ENCODE measurements at regions not wholly inside any gene's neighbourhood (a gene's known extent, or its start where the extent isn't known, plus 50 kb on each side); places are given as distances from the start of the nearest gene placed in this dataset.

- Histone ChIP-seq H2AFZ (ENCODE audit: low read length) (no peak overlapping the region), H3K9me2 (replicated peaks; ENCODE audit: insufficient read depth, low read length) (no peaks in the 10 kb centered on the region), H3K9ac (ENCODE audit: low read length) (no peak overlapping the region), H3K4me2 (ENCODE audit: low read depth, low read length) (no peak overlapping the region), H3K27me3 (replicated peaks; ENCODE audit: insufficient read depth, low read length) (no peaks in the 10 kb centered on the region), H3K27ac (ENCODE audit: low read length) (no peak overlapping the region), H4K20me1 (ENCODE audit: insufficient read depth, low read length) (no peaks in the 10 kb centered on the region), H3K4me3 (ENCODE audit: low read length) (no peak overlapping the region), H3F3A (ENCODE audit: insufficient read depth, low read length) (peaks cover 7% of the 10 kb centered on the region; the same call in 1 of the 2 replicates), H3K36me3 (replicated peaks; ENCODE audit: insufficient read depth, low read length) (no peaks in the 10 kb centered on the region), H3K4me1 (ENCODE audit: low read length) (peaks cover 9% of the 10 kb centered on the region), H3K79me2 (ENCODE audit: low read length) (no peaks in the 10 kb centered on the region), H3K9me3 (replicated peaks; ENCODE audit: insufficient read depth, low read length) (no peaks in the 10 kb centered on the region)
- DNase-seq = no peak
- TF ChIP-seq EZH2phosphoT487 (IDR thresholded peaks at IDR 0.05; ENCODE audit: low read length) = no peak
- TF ChIP-seq CTCF (IDR thresholded peaks at IDR 0.05; ENCODE audit: low read length) = no peak
- TF ChIP-seq EZH2 (optimal IDR thresholded peaks at IDR 0.05; ENCODE audit: low read depth, low read length) = no peak
Observed at GRCh38 chr1:232462213-232462612, 167.7 kb downstream of the SIPA1L2 start.

GRCh38 chr1:232459826-232460225 lies 170.1 kb downstream of the SIPA1L2 start:
- DNase-seq = no peak
- peaks cover 14% of the 10 kb centered on the region for H3K4me1 ChIP-seq (ENCODE audit: low read length)

GRCh38 chr1:232459087-232459486 lies 170.8 kb downstream of the SIPA1L2 start:
- TF ChIP-seq CTCF (IDR thresholded peaks at IDR 0.05; ENCODE audit: low read length) (no peak), EZH2phosphoT487 (IDR thresholded peaks at IDR 0.05; ENCODE audit: low read length) (no peak), EZH2 (optimal IDR thresholded peaks at IDR 0.05; ENCODE audit: low read depth, low read length) (no peak)
- DNase-seq = no peak
- Histone ChIP-seq H3K27ac (ENCODE audit: low read length) (no peak overlapping the region), H3F3A (ENCODE audit: insufficient read depth, low read length) (peaks cover 9% of the 10 kb centered on the region; the same call in 1 of the 2 replicates), H2AFZ (ENCODE audit: low read length) (no peak overlapping the region), H3K4me2 (ENCODE audit: low read depth, low read length) (no peak overlapping the region), H3K36me3 (replicated peaks; ENCODE audit: insufficient read depth, low read length) (no peaks in the 10 kb centered on the region), H3K27me3 (replicated peaks; ENCODE audit: insufficient read depth, low read length) (0 out of 2 replicates have a peak, but pooled peaks cover 9% of the 10 kb centered on the region), H3K79me2 (ENCODE audit: low read length) (no peaks in the 10 kb centered on the region), H3K9ac (ENCODE audit: low read length) (no peak overlapping the region), H3K9me3 (replicated peaks; ENCODE audit: insufficient read depth, low read length) (no peaks in the 10 kb centered on the region), H3K4me1 (ENCODE audit: low read length) (peaks cover 14% of the 10 kb centered on the region), H4K20me1 (ENCODE audit: insufficient read depth, low read length) (no peaks in the 10 kb centered on the region), H3K4me3 (ENCODE audit: low read length) (no peak overlapping the region), H3K9me2 (replicated peaks; ENCODE audit: insufficient read depth, low read length) (no peaks in the 10 kb centered on the region)

More at GRCh38 chr1:232459826-232460225, 170.1 kb downstream of the SIPA1L2 start:
- Histone ChIP-seq H3K4me2 (ENCODE audit: low read depth, low read length) (no peak overlapping the region), H3K79me2 (ENCODE audit: low read length) (no peaks in the 10 kb centered on the region), H3K9me3 (replicated peaks; ENCODE audit: insufficient read depth, low read length) (no peaks in the 10 kb centered on the region), H2AFZ (ENCODE audit: low read length) (no peak overlapping the region), H4K20me1 (ENCODE audit: insufficient read depth, low read length) (no peaks in the 10 kb centered on the region), H3K4me3 (ENCODE audit: low read length) (no peak overlapping the region), H3K9me2 (replicated peaks; ENCODE audit: insufficient read depth, low read length) (no peaks in the 10 kb centered on the region), H3K27ac (ENCODE audit: low read length) (no peak overlapping the region), H3K27me3 (replicated peaks; ENCODE audit: insufficient read depth, low read length) (0 out of 2 replicates have a peak, but pooled peaks cover 9% of the 10 kb centered on the region), H3K9ac (ENCODE audit: low read length) (no peak overlapping the region), H3F3A (ENCODE audit: insufficient read depth, low read length) (peaks cover 9% of the 10 kb centered on the region; the same call in 1 of the 2 replicates), H3K36me3 (replicated peaks; ENCODE audit: insufficient read depth, low read length) (no peaks in the 10 kb centered on the region)
- TF ChIP-seq EZH2phosphoT487 (IDR thresholded peaks at IDR 0.05; ENCODE audit: low read length) (no peak), EZH2 (optimal IDR thresholded peaks at IDR 0.05; ENCODE audit: low read depth, low read length) (no peak), CTCF (IDR thresholded peaks at IDR 0.05; ENCODE audit: low read length) (no peak)
